T-cell (primary cell): ENCODE measurements at regions not wholly inside any gene's neighbourhood (a gene's known extent, or its start where the extent isn't known, plus 50 kb on each side); places are given as distances from the start of the nearest gene placed in this dataset.

ENCODE experiments used
- ATAC-seq, 4 experiments: fragments of 200-7000 bp in 3 of 4; fragments of 150-1000 bp in 1 of 4; cut with Tn5 transposase; replicated peaks in 1 of 4; 1 replicate in 3 of 4; 2 replicates in 1 of 4; pipeline ENCODE4 v1.10.0; 2021; ENCODE audit warnings: moderate library complexity in 3 of 4, mild to moderate bottlenecking in 2 of 4, moderate number of reproducible peaks in 1 of 4
- CTCF ChIA-PET, 2 donors: fragments of 300-600 bp; sonication (Branson Sonifier 250); formaldehyde crosslinking; loops; one replicate each; lab custom pipeline; 2022; ENCODE audit warnings: antibody characterized with exemption in 2 of 2; lab: Charles Lee
- POLR2A ChIA-PET, 2 donors: fragments of 300-600 bp; sonication (Branson Sonifier 250); formaldehyde crosslinking; loops; one replicate each; lab custom pipeline; 2022; ENCODE audit warnings: antibody characterized with exemption in 2 of 2; lab: Charles Lee
- DNase-seq, 35 experiments: peaks; one replicate each; pipeline versions ENCODE4 v3.0.0 to v3.0.0-alpha.2; 2013 to 2023
- H3K27ac ChIP-seq: one replicate; pipeline ENCODE4 v1.5.1; 2013; ENCODE audit warnings: low read length
- H3K27me3 ChIP-seq, 2 experiments: replicated peaks in 1 of 2; 1 replicate in 1 of 2; 2 replicates in 1 of 2; pipeline versions ENCODE4 v1.6.1 to v1.7.0; 2013; ENCODE audit warnings: low read length in 1 of 2, mixed read lengths in 1 of 2; ENCODE audit not compliant: control insufficient read depth in 2 of 2, insufficient read depth in 2 of 2; ENCODE audit errors: extremely low read depth in 1 of 2
- H3K36me3 ChIP-seq, 2 donors: 1 replicate in 1 of 2; 2 replicates in 1 of 2; pipeline versions ENCODE4 v1.6.1 to v1.7.0; 2013; ENCODE audit warnings: low read length in 1 of 2; ENCODE audit not compliant: control insufficient read depth in 2 of 2, insufficient read depth in 1 of 2; ENCODE audit errors: extremely low read depth in 1 of 2
- H3K4me1 ChIP-seq, 2 experiments: 1 replicate in 1 of 2; 2 replicates in 1 of 2; pipeline versions ENCODE4 v1.6.1 to v1.7.0; 2013; ENCODE audit warnings: low read length in 2 of 2, mixed read lengths in 1 of 2; ENCODE audit not compliant: insufficient read depth in 2 of 2, control insufficient read depth in 1 of 2; ENCODE audit errors: extremely low read depth in 1 of 2
- H3K4me3 ChIP-seq, 2 donors: 1 replicate in 1 of 2; 2 replicates in 1 of 2; pipeline versions ENCODE4 v1.5.1 to v1.7.0; 2013; ENCODE audit warnings: mild to moderate bottlenecking in 2 of 2, low read length in 1 of 2, moderate library complexity in 1 of 2; ENCODE audit not compliant: control insufficient read depth in 1 of 2; ENCODE audit errors: extremely low read depth in 1 of 2
- H3K9me3 ChIP-seq: 2 replicates; pipeline ENCODE4 v1.7.0; 2013
- H3K27ac Mint-ChIP-seq, 2 donors: one replicate each; pipeline ENCODE4 v1.8.0; 2020 to 2021; ENCODE audit warnings: mild to moderate bottlenecking in 2 of 2, mixed read lengths in 2 of 2
- H3K27me3 Mint-ChIP-seq, 2 donors: one replicate each; pipeline ENCODE4 v1.8.0; 2021 to 2022; ENCODE audit warnings: mixed read lengths in 2 of 2
- H3K36me3 Mint-ChIP-seq: one replicate; pipeline ENCODE4 v1.8.0; 2021; ENCODE audit warnings: mixed read lengths
- H3K4me1 Mint-ChIP-seq, 3 donors: one replicate each; pipeline ENCODE4 v1.8.0; 2020 to 2022; ENCODE audit warnings: mixed read lengths in 3 of 3, mild to moderate bottlenecking in 1 of 3
- H3K4me3 Mint-ChIP-seq, 3 donors: one replicate each; pipeline ENCODE4 v1.8.0; 2020 to 2022; ENCODE audit warnings: mild to moderate bottlenecking in 3 of 3, mixed read lengths in 3 of 3, moderate library complexity in 3 of 3
- H3K9me3 Mint-ChIP-seq, 3 donors: one replicate each; pipeline ENCODE4 v1.8.0; 2020 to 2022; ENCODE audit warnings: mixed read lengths in 3 of 3
- WGBS: methylation state at CpG from one replicate; pipeline ENCODE4 v1.1.5; 2013; ENCODE audit warnings: missing lambda C conversion rate; ENCODE audit not compliant: insufficient coverage; 5-methylcytosine and 5-hydroxymethylcytosine counted together

- Mint-ChIP-seq H3K9me3 (peaks cover 0 to 6% (median 0%) of the 10 kb centered on the region in 3 donors), H3K36me3 (no peaks in the 10 kb centered on the region), H3K27me3 (no peaks in the 10 kb centered on the region), H3K4me1 (no peaks in the 10 kb centered on the region), H3K27ac (no peak overlapping the region), H3K4me3 (no peak overlapping the region)
- Histone ChIP-seq H3K4me1 (no peaks in the 10 kb centered on the region), H3K27ac (no peak overlapping the region), H3K36me3 (no peaks in the 10 kb centered on the region), H3K4me3 (no peak overlapping the region), H3K27me3 (no peaks in the 10 kb centered on the region), H3K9me3 (no peaks in the 10 kb centered on the region)
- ChIA-PET CTCF (no interaction called here), POLR2A (no interaction called here)
- no peak for DNase-seq
- no CpG with 5 or more reads among the region's 1 CpG for WGBS
- no peak for ATAC-seq
Measured at GRCh38 chr3:148077318-148077923, 620.3 kb upstream of the AGTR1 start.

GRCh38 chr3:148077965-148078364 lies 619.7 kb upstream of the AGTR1 start:
- Mint-ChIP-seq H3K27me3 (no peaks in the 10 kb centered on the region), H3K4me3 (no peak overlapping the region), H3K9me3 (peaks cover 0 to 6% (median 0%) of the 10 kb centered on the region in 3 donors), H3K4me1 (no peaks in the 10 kb centered on the region), H3K27ac (no peak overlapping the region), H3K36me3 (no peaks in the 10 kb centered on the region)
- H3K4me1 ChIP-seq: no peaks in the 10 kb centered on the region
- H3K9me3 ChIP-seq: no peaks in the 10 kb centered on the region
- POLR2A ChIA-PET: no interaction called here
- ATAC-seq (no peak), DNase-seq (no peak)
- H3K27ac ChIP-seq: no peak overlapping the region
- no peak overlapping the region for H3K4me3 ChIP-seq
- no peaks in the 10 kb centered on the region for H3K36me3 ChIP-seq
- no CpG with 5 or more reads among the region's 2 CpGs for WGBS
- H3K27me3 ChIP-seq: no peaks in the 10 kb centered on the region
- CTCF ChIA-PET: no interaction called here

- H3K4me1 Mint-ChIP-seq: no peaks in the 10 kb centered on the region
- H3K36me3 Mint-ChIP-seq: no peaks in the 10 kb centered on the region
- no peak overlapping the region for H3K4me3 ChIP-seq
- H3K36me3 ChIP-seq: no peaks in the 10 kb centered on the region
- H3K27ac ChIP-seq: no peak overlapping the region
- DNase-seq: no peak
- H3K27me3 Mint-ChIP-seq: no peaks in the 10 kb centered on the region
- H3K9me3 ChIP-seq: no peaks in the 10 kb centered on the region
- H3K27me3 ChIP-seq: no peaks in the 10 kb centered on the region
- H3K27ac Mint-ChIP-seq: no peak overlapping the region
- H3K9me3 Mint-ChIP-seq: peaks cover 0 to 5% (median 0%) of the 10 kb centered on the region in 3 donors
- no peak overlapping the region for H3K4me3 Mint-ChIP-seq
- ChIA-PET CTCF (no interaction called here), POLR2A (no interaction called here)
- no peaks in the 10 kb centered on the region for H3K4me1 ChIP-seq
- ATAC-seq: no peak
Measured at GRCh38 chr3:148078658-148079057, 619.0 kb upstream of the AGTR1 start.

- H3K27me3 ChIP-seq: no peaks in the 10 kb centered on the region
- Mint-ChIP-seq H3K9me3 (peaks cover 0 to 6% (median 0%) of the 10 kb centered on the region in 3 donors), H3K36me3 (no peaks in the 10 kb centered on the region), H3K27me3 (no peaks in the 10 kb centered on the region), H3K27ac (no peak overlapping the region), H3K4me1 (no peaks in the 10 kb centered on the region), H3K4me3 (no peak overlapping the region)
- WGBS: no CpG with 5 or more reads among the region's 6 CpGs
- ATAC-seq (no peak), DNase-seq (no peak)
- H3K4me3 ChIP-seq: no peak overlapping the region
- CTCF ChIA-PET: no interaction called here
- POLR2A ChIA-PET: no interaction called here
- no peaks in the 10 kb centered on the region for H3K9me3 ChIP-seq
- no peaks in the 10 kb centered on the region for H3K4me1 ChIP-seq
- H3K36me3 ChIP-seq: no peaks in the 10 kb centered on the region
- H3K27ac ChIP-seq: no peak overlapping the region
Measured at GRCh38 chr3:148079370-148079769, 618.3 kb upstream of the AGTR1 start.

GRCh38 chr3:148081926-148082325 lies 615.8 kb upstream of the AGTR1 start:
- Mint-ChIP-seq H3K9me3 (peaks cover 0 to 6% (median 0%) of the 10 kb centered on the region in 3 donors), H3K36me3 (no peaks in the 10 kb centered on the region), H3K4me3 (no peak overlapping the region), H3K27me3 (no peaks in the 10 kb centered on the region), H3K27ac (no peak overlapping the region), H3K4me1 (no peaks in the 10 kb centered on the region)
- no peak for DNase-seq
- POLR2A ChIA-PET: no interaction called here
- no peak for ATAC-seq
- no peaks in the 10 kb centered on the region for H3K36me3 ChIP-seq
- H3K27ac ChIP-seq: no peak overlapping the region
- H3K4me3 ChIP-seq: no peak overlapping the region
- CTCF ChIA-PET: interaction anchor here in 1 of 2 donors (0.6 kb wide), 1 partner anchor 37 kb away, joined by 3 read pairs; no protein-coding TSS in a partner anchor
- H3K27me3 ChIP-seq: no peaks in the 10 kb centered on the region
- no peaks in the 10 kb centered on the region for H3K9me3 ChIP-seq
- H3K4me1 ChIP-seq: no peaks in the 10 kb centered on the region
- no CpG with 5 or more reads among the region's 1 CpG for WGBS

GRCh38 chr3:148082506-148083280 lies 615.0 kb upstream of the AGTR1 start:
- DNase-seq (no peak), ATAC-seq (no peak)
- no peak overlapping the region for H3K27ac Mint-ChIP-seq
- ChIA-PET CTCF (interaction anchor here in 1 of 2 donors (0.6 kb wide), 1 partner anchor 36 kb away, joined by 3 read pairs; no protein-coding TSS in a partner anchor), POLR2A (no interaction called here)
- WGBS: 66% methylated on average over 2 of the region's 4 CpGs
- H3K27me3 Mint-ChIP-seq: no peaks in the 10 kb centered on the region
- Histone ChIP-seq H3K4me1 (no peaks in the 10 kb centered on the region), H3K27ac (no peak overlapping the region), H3K36me3 (no peaks in the 10 kb centered on the region), H3K9me3 (no peaks in the 10 kb centered on the region), H3K27me3 (no peaks in the 10 kb centered on the region), H3K4me3 (no peak overlapping the region)
- no peaks in the 10 kb centered on the region for H3K4me1 Mint-ChIP-seq
- H3K9me3 Mint-ChIP-seq: peaks cover 0 to 6% (median 0%) of the 10 kb centered on the region in 3 donors
- no peaks in the 10 kb centered on the region for H3K36me3 Mint-ChIP-seq
- no peak overlapping the region for H3K4me3 Mint-ChIP-seq
